ENCODE measurements at regions not wholly inside any gene's neighbourhood (a gene's known extent, or its start where the extent isn't known, plus 50 kb on each side); places are given as distances from the start of the nearest gene placed in this dataset.
"Not testable (repeated sequence)": the region's sequence is repeated elsewhere in the genome, so short reads cannot be mapped to it uniquely, and the experiment has no call there.

DNA sequence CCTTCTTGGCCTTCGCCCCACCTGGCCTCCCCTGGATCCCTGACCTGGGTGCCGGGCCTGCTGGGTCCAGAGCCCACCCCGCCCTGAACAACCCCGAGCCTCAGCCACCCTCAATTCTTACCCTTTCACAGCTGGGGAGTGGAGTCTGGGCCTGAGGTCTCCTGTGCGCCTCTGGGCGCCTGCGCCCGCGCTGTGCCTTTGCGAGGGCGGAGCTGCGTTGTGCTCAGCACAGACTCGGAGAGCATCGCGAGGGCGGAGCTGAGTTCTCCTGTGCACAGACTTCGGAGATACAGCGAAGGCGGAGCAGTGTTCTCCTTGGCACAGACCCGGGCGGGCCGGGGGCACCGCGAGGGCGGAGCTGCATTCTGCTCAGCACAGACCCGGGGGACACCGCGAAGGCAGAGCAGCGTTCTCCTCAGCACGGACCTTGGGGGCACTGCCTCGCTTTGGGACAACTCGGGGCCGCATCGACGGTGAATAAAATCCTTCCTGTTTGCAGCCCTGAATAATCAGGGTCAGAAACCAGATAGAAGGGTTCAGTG is 547.2 kb downstream of the FAM72C start:
- ATAC-seq = peak; percentile 83
- TF ChIP-seq ZNF777 (CRISPR knock-in tag; IDR thresholded peaks at IDR 0.05) = 0 out of 2 replicates have a peak, but pooled peaks have one; percentile 41
- TF ChIP-seq, protein P1, sequence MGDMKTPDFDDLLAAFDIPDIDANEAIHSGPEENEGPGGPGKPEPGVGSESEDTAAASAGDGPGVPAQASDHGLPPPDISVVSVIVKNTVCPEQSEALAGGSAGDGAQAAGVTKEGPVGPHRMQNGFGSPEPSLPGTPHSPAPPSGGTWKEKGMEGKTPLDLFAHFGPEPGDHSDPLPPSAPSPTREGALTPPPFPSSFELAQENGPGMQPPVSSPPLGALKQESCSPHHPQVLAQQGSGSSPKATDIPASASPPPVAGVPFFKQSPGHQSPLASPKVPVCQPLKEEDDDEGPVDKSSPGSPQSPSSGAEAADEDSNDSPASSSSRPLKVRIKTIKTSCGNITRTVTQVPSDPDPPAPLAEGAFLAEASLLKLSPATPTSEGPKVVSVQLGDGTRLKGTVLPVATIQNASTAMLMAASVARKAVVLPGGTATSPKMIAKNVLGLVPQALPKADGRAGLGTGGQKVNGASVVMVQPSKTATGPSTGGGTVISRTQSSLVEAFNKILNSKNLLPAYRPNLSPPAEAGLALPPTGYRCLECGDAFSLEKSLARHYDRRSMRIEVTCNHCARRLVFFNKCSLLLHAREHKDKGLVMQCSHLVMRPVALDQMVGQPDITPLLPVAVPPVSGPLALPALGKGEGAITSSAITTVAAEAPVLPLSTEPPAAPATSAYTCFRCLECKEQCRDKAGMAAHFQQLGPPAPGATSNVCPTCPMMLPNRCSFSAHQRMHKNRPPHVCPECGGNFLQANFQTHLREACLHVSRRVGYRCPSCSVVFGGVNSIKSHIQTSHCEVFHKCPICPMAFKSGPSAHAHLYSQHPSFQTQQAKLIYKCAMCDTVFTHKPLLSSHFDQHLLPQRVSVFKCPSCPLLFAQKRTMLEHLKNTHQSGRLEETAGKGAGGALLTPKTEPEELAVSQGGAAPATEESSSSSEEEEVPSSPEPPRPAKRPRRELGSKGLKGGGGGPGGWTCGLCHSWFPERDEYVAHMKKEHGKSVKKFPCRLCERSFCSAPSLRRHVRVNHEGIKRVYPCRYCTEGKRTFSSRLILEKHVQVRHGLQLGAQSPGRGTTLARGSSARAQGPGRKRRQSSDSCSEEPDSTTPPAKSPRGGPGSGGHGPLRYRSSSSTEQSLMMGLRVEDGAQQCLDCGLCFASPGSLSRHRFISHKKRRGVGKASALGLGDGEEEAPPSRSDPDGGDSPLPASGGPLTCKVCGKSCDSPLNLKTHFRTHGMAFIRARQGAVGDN (CRISPR knock-in tag; IDR thresholded peaks at IDR 0.05) = peak; percentile 39; the same call in 1 of the 2 replicates
- H3K79me2 ChIP-seq (ENCODE audit: insufficient read depth, low read length); BruUV-seq (replicated peaks); H3K4me3 ChIP-seq (replicated peaks in 1 of 3; ENCODE audit: insufficient read depth in 1 of 3, low read depth in 2 of 3, low read length in 3 of 3); H3K27ac ChIP-seq (ENCODE audit: extremely low read length, insufficient read depth, low read length); H3K4me1 ChIP-seq (ENCODE audit: insufficient read depth, low read length); POLR2A ChIA-PET; H3K9ac ChIP-seq (ENCODE audit: insufficient read depth, low read depth, low read length); H4K20me1 ChIP-seq (ENCODE audit: insufficient read depth, low read length); H3K9me3 ChIP-seq (ENCODE audit: low read length); H3K27me3 ChIP-seq (ENCODE audit: control insufficient read depth in 1 of 2, insufficient read depth in 2 of 2, low read length in 2 of 2); FAIRE-seq; H3K36me3 ChIP-seq (replicated peaks in 1 of 2; ENCODE audit: control insufficient read depth in 1 of 2, insufficient read depth in 2 of 2, low read length in 2 of 2); in situ Hi-C loops (cut with HindIII; ENCODE audit: extremely low pct_ligation_motif_present, low pct_unique_long_range_greater_than_20kb); H2AFZ ChIP-seq (ENCODE audit: low read length); DNase-seq (ENCODE audit: low spot score); H3K4me2 ChIP-seq (ENCODE audit: low read depth, low read length); CTCF ChIA-PET (ENCODE audit: low intra/inter-chr PET ratio, low total read pairs); intact Hi-C loops (cut with micrococcal nuclease; ENCODE audit: unreplicated experiment): not testable (repeated sequence)
- WGBS (ENCODE audit: low lambda C conversion rate) = 20% methylated on average over 7 of the region's 35 CpGs

DNA sequence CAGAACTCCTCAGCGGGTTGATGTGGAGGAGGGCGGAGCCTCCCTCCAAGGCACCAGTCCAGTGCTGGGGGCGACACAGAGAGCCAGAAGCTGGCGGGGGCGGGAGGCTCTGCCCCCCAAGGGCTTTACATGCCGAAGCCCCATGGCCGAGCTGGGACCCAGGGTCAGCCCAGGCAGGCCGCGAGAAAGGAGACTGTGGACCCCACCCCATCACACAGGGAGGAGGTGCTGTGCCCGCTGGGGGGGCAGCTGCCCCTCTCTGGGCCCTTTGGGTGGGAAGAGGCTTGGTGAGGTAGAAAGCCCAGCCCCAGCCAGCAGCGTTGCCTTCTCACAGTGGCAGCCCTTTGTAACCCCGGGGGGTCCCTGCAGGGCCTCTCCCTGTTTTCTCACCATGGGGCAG is 548.0 kb downstream of the FAM72C start:
- H3K4me3 ChIP-seq (replicated peaks in 1 of 3; ENCODE audit: insufficient read depth in 1 of 3, low read depth in 2 of 3, low read length in 3 of 3); H3K4me2 ChIP-seq (ENCODE audit: low read depth, low read length); CTCF ChIA-PET (ENCODE audit: low intra/inter-chr PET ratio, low total read pairs); H2AFZ ChIP-seq (ENCODE audit: low read length); H3K9ac ChIP-seq (ENCODE audit: insufficient read depth, low read depth, low read length); H3K27ac ChIP-seq (ENCODE audit: extremely low read length, insufficient read depth, low read length); H3K9me3 ChIP-seq (ENCODE audit: low read length); H3K36me3 ChIP-seq (replicated peaks in 1 of 2; ENCODE audit: control insufficient read depth in 1 of 2, insufficient read depth in 2 of 2, low read length in 2 of 2); POLR2A ChIA-PET; H3K4me1 ChIP-seq (ENCODE audit: insufficient read depth, low read length); H3K79me2 ChIP-seq (ENCODE audit: insufficient read depth, low read length); H4K20me1 ChIP-seq (ENCODE audit: insufficient read depth, low read length); FAIRE-seq; BruUV-seq (replicated peaks); ATAC-seq; DNase-seq (ENCODE audit: low spot score); H3K27me3 ChIP-seq (ENCODE audit: control insufficient read depth in 1 of 2, insufficient read depth in 2 of 2, low read length in 2 of 2); in situ Hi-C loops (cut with HindIII; ENCODE audit: extremely low pct_ligation_motif_present, low pct_unique_long_range_greater_than_20kb); intact Hi-C loops (cut with micrococcal nuclease; ENCODE audit: unreplicated experiment): not testable (repeated sequence)
- WGBS (ENCODE audit: low lambda C conversion rate) = 20% methylated on average over 1 of the region's 12 CpGs
- TF ChIP-seq ZNF768 (CRISPR knock-in tag; IDR thresholded peaks at IDR 0.05) = peak; percentile 80

Measured in HepG2 (cell line).